ENCODE measurements at regions not wholly inside any gene's neighbourhood (a gene's known extent, or its start where the extent isn't known, plus 50 kb on each side); places are given as distances from the start of the nearest gene placed in this dataset.

GRCh38 chr12:40170593-40170992 is 54.2 kb upstream of the LRRK2 start:
- Histone ChIP-seq H3K23me2 (ENCODE audit: low read depth, low read length) (no peaks in the 10 kb centered on the region), H2BK20ac (ENCODE audit: low read length) (no peak overlapping the region), H2BK5ac (ENCODE audit: low read depth, low read length) (no peak overlapping the region), H2BK15ac (ENCODE audit: low read length) (no peak overlapping the region), H3K36me3 (ENCODE audit: control insufficient read depth in 2 of 4, insufficient read depth in 4 of 4, low read length in 3 of 4) (no peaks in the 10 kb centered on the region; a peak in 2 of 8 replicates), H3K4me3 (ENCODE audit: extremely low read depth in 1 of 4, insufficient read depth in 2 of 4, low read depth in 3 of 4, low read length in 4 of 4) (no peak overlapping the region), H3K79me1 (ENCODE audit: low read depth, low read length) (no peaks in the 10 kb centered on the region), H2AFZ (ENCODE audit: low read length) (no peak overlapping the region), H3K23ac (ENCODE audit: insufficient read length) (no peak overlapping the region), H2BK120ac (replicated peaks; ENCODE audit: low read depth, low read length) (no peak overlapping the region), H3K4ac (replicated peaks; ENCODE audit: insufficient read length, low read depth, low read length) (no peak overlapping the region), H4K91ac (replicated peaks; ENCODE audit: insufficient read length, low read length) (no peak overlapping the region), H4K20me1 (replicated peaks in 1 of 2; ENCODE audit: control insufficient read depth in 1 of 2, insufficient read depth in 2 of 2, low read length in 2 of 2) (no peaks in the 10 kb centered on the region), H3K9me3 (ENCODE audit: insufficient read depth in 2 of 2, low read depth in 1 of 2, low read length in 1 of 2) (peaks cover 5 to 10% of the 10 kb centered on the region in 2 experiments; a peak in 3 of 4 replicates), H3K4me2 (ENCODE audit: insufficient read depth in 1 of 2, low read depth in 2 of 2, low read length in 2 of 2) (no peak overlapping the region), H3K27me3 (replicated peaks in 1 of 4; ENCODE audit: control insufficient read depth in 3 of 4, extremely low read depth in 1 of 4, insufficient read depth in 3 of 4, low read length in 3 of 4) (no peaks in the 10 kb centered on the region), H2BK12ac (ENCODE audit: low read depth, low read length) (no peak overlapping the region), H3K79me2 (ENCODE audit: control insufficient read depth in 1 of 2, insufficient read depth in 2 of 2, low read length in 2 of 2) (no peaks in the 10 kb centered on the region), H3K56ac (replicated peaks; ENCODE audit: insufficient read length, low read depth, low read length) (no peak overlapping the region), H3K4me1 (replicated peaks in 1 of 4; ENCODE audit: control insufficient read depth in 3 of 4, insufficient read depth in 4 of 4, low read length in 3 of 4) (no peaks in the 10 kb centered on the region), H4K8ac (ENCODE audit: extremely low read depth, insufficient read depth, low read length) (no peak overlapping the region), H3K14ac (ENCODE audit: insufficient read length) (no peak overlapping the region), H3K27ac (ENCODE audit: low read depth, low read length) (no peak overlapping the region), H3K18ac (ENCODE audit: extremely low read depth, low read length) (no peak overlapping the region), H2AK5ac (ENCODE audit: low read depth, low read length) (no peak overlapping the region), H4K5ac (ENCODE audit: insufficient read length, low read depth, low read length) (no peak overlapping the region), H3K9ac (replicated peaks in 1 of 4; ENCODE audit: extremely low read depth in 1 of 4, low read depth in 3 of 4, low read length in 3 of 4) (no peak overlapping the region)
- DNase-seq (ENCODE audit: low read depth in 1 of 2, low spot score in 2 of 2): no peak
- POLR2A ChIA-PET (ENCODE audit: partially characterized antibody): no interaction called here
- FAIRE-seq: no peak
- WGBS, 2 experiments (ENCODE audit: extremely low coverage in 1 of 2, insufficient coverage in 1 of 2, insufficient read length in 1 of 2, insufficient replicate concordance in 2 of 2, low coverage in 1 of 2, low lambda C conversion rate in 2 of 2, missing lambda C conversion rate in 1 of 2): 93% methylated on average over 5 of the region's 5 CpGs; no CpG with 5 or more reads in 1 of the 2 experiments
- TF ChIP-seq ZNF274 (IDR thresholded peaks at IDR 0.05; ENCODE audit: borderline replicate concordance, extremely low read depth, low read length) (no peak), FOSL1 (IDR thresholded peaks at IDR 0.05; ENCODE audit: insufficient read depth, low read depth, low read length) (no peak), HDAC6 (IDR thresholded peaks at IDR 0.05; ENCODE audit: low read depth, low read length) (no peak), HDAC2 (IDR thresholded peaks at IDR 0.05; ENCODE audit: borderline replicate concordance in 1 of 2, low read depth in 2 of 2, low read length in 2 of 2) (no peak), JUN (IDR thresholded peaks at IDR 0.05; ENCODE audit: low read depth, low read length) (no peak), CBX8 (IDR thresholded peaks at IDR 0.05; ENCODE audit: borderline replicate concordance, low read depth, low read length) (no peak)
- TF ChIP-seq, protein P1, sequence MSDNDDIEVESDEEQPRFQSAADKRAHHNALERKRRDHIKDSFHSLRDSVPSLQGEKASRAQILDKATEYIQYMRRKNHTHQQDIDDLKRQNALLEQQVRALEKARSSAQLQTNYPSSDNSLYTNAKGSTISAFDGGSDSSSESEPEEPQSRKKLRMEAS (IDR thresholded peaks at IDR 0.05): no peak
- CTCF ChIA-PET (ENCODE audit: partially characterized antibody): interaction anchor here (0.6 kb wide), 1 partner anchor 81 kb away, joined by 4 read pairs; no protein-coding TSS in a partner anchor
